Natural killer cell treated with Interleukin-12 subunit alpha and Interleukin-12 subunit beta and Interleukin-15 and Interleukin-18, amount 100 ng/mL, for 72 hours (primary cell): ENCODE measurements at regions not wholly inside any gene's neighbourhood (a gene's known extent, or its start where the extent isn't known, plus 50 kb on each side); places are given as distances from the start of the nearest gene placed in this dataset.
A peak's percentile ranks its signal among the peaks of the same experiment; 100 is the strongest.

Source experiments
- ATAC-seq, 2 donors: fragments of 150-1000 bp; cut with Tn5 transposase in 1 of 2; sonication (Bioruptor Pico), chemical (Tn5 transposase) in 1 of 2; 2 replicates each; pipeline ENCODE4 v1.10.0; 2021
- DNase-seq: peaks from one replicate; pipeline ENCODE4 v3.0.0; 2022; ENCODE audit warnings: low spot score
- H3K27ac Mint-ChIP-seq, 2 donors: 1 replicate in 1 of 2; 2 replicates in 1 of 2; pipeline ENCODE4 v1.8.0; 2022; ENCODE audit warnings: mixed read lengths in 2 of 2, mild to moderate bottlenecking in 1 of 2, moderate library complexity in 1 of 2
- H3K27me3 Mint-ChIP-seq, 2 donors: 1 replicate in 1 of 2; 2 replicates in 1 of 2; pipeline ENCODE4 v1.8.0; 2022; ENCODE audit warnings: mixed read lengths in 2 of 2
- H3K36me3 Mint-ChIP-seq: one replicate; pipeline ENCODE4 v1.8.0; 2022; ENCODE audit warnings: mixed read lengths
- H3K4me1 Mint-ChIP-seq, 2 donors: 1 replicate in 1 of 2; 2 replicates in 1 of 2; pipeline ENCODE4 v1.8.0; 2022; ENCODE audit warnings: low read depth in 2 of 2, mixed read lengths in 2 of 2, mild to moderate bottlenecking in 1 of 2
- H3K4me3 Mint-ChIP-seq: one replicate; pipeline ENCODE4 v1.8.0; 2022; ENCODE audit warnings: mixed read lengths
- H3K9me3 Mint-ChIP-seq: 2 replicates; pipeline ENCODE4 v1.8.0; 2022; ENCODE audit warnings: mixed read lengths

GRCh38 chr17:73802314-73802713 is 158.1 kb upstream of the SDK2 start:
- H3K9me3 Mint-ChIP-seq, result peaks cover 2% of the 10 kb centered on the region
- peaks cover 11 to 17% of the 10 kb centered on the region in 2 donors for H3K27me3 Mint-ChIP-seq
- no peak for ATAC-seq
- H3K4me1 Mint-ChIP-seq, result peaks cover 0 to 5% of the 10 kb centered on the region in 2 donors
- peaks cover 12% of the 10 kb centered on the region for H3K36me3 Mint-ChIP-seq
- DNase-seq, result no peak
- H3K27ac Mint-ChIP-seq, result no peak overlapping the region
- H3K4me3 Mint-ChIP-seq, result no peak overlapping the region

GRCh38 chr17:73802871-73803270 is 158.6 kb upstream of the SDK2 start:
- peaks cover 11 to 20% of the 10 kb centered on the region in 2 donors for H3K27me3 Mint-ChIP-seq
- H3K4me1 Mint-ChIP-seq, result peaks cover 0 to 5% of the 10 kb centered on the region in 2 donors
- H3K4me3 Mint-ChIP-seq, result no peak overlapping the region

GRCh38 chr17:73803964-73804435 is 159.8 kb upstream of the SDK2 start:
- DNase-seq (no peak), ATAC-seq (no peak)
- no peak overlapping the region for H3K27ac Mint-ChIP-seq
- H3K36me3 Mint-ChIP-seq, result peaks cover 12% of the 10 kb centered on the region
- peaks cover 11 to 21% of the 10 kb centered on the region in 2 donors for H3K27me3 Mint-ChIP-seq
- H3K4me3 Mint-ChIP-seq, result no peak overlapping the region
- H3K4me1 Mint-ChIP-seq, result peaks cover 0 to 5% of the 10 kb centered on the region in 2 donors
- H3K9me3 Mint-ChIP-seq, result peaks cover 2% of the 10 kb centered on the region

More at GRCh38 chr17:73802871-73803270, 158.6 kb upstream of the SDK2 start:
- Mint-ChIP-seq H3K36me3 (peaks cover 12% of the 10 kb centered on the region), H3K27ac (no peak overlapping the region), H3K9me3 (peaks cover 2% of the 10 kb centered on the region)
- no peak for ATAC-seq
- DNase-seq, result no peak

- ATAC-seq (no peak), DNase-seq (no peak)
- no peak overlapping the region for H3K27ac Mint-ChIP-seq
- peaks cover 2% of the 10 kb centered on the region for H3K9me3 Mint-ChIP-seq
- H3K4me3 Mint-ChIP-seq, result no peak overlapping the region
- H3K4me1 Mint-ChIP-seq, result peaks cover 0 to 5% of the 10 kb centered on the region in 2 donors
- peaks cover 11 to 19% of the 10 kb centered on the region in 2 donors for H3K27me3 Mint-ChIP-seq
- H3K36me3 Mint-ChIP-seq, result peaks cover 12% of the 10 kb centered on the region
These were observed 162.5 kb upstream of the SDK2 start for GRCh38 chr17:73806768-73807167.

GRCh38 chr17:73813201-73813600 is 169.0 kb upstream of the SDK2 start:
- Mint-ChIP-seq H3K36me3 (no peaks in the 10 kb centered on the region), H3K9me3 (no peaks in the 10 kb centered on the region), H3K4me1 (peaks cover 0 to 4% of the 10 kb centered on the region in 2 donors), H3K27me3 (peaks cover 0 to under 1% of the 10 kb centered on the region in 2 donors), H3K4me3 (no peak overlapping the region), H3K27ac (no peak overlapping the region)
- ATAC-seq (no peak), DNase-seq (no peak)

GRCh38 chr17:73814075-73814474 is 169.8 kb upstream of the SDK2 start:
- Mint-ChIP-seq H3K4me3 (no peak overlapping the region), H3K4me1 (peaks cover 3 to 4% of the 10 kb centered on the region in 2 donors), H3K27me3 (no peaks in the 10 kb centered on the region), H3K9me3 (no peaks in the 10 kb centered on the region), H3K27ac (no peak overlapping the region), H3K36me3 (no peaks in the 10 kb centered on the region)
- DNase-seq, result no peak
- no peak for ATAC-seq

GRCh38 chr17:73815474-73815873 is 171.2 kb upstream of the SDK2 start:
- peaks cover 3 to 4% of the 10 kb centered on the region in 2 donors for H3K4me1 Mint-ChIP-seq

GRCh38 chr17:73819440-73820395 is 175.5 kb upstream of the SDK2 start:
- Mint-ChIP-seq H3K9me3 (no peaks in the 10 kb centered on the region), H3K27me3 (peaks cover 0 to 2% of the 10 kb centered on the region in 2 donors), H3K27ac (no peak overlapping the region), H3K36me3 (no peaks in the 10 kb centered on the region), H3K4me1 (peaks cover 7 to 15% of the 10 kb centered on the region in 2 donors), H3K4me3 (no peak overlapping the region)
- ATAC-seq, result no peak
- DNase-seq, result no peak

More at GRCh38 chr17:73815474-73815873, 171.2 kb upstream of the SDK2 start:
- DNase-seq, result no peak
- no peaks in the 10 kb centered on the region for H3K27me3 Mint-ChIP-seq
- no peak for ATAC-seq
- H3K9me3 Mint-ChIP-seq, result no peaks in the 10 kb centered on the region
- H3K27ac Mint-ChIP-seq, result no peak overlapping the region
- H3K4me3 Mint-ChIP-seq, result no peak overlapping the region
- no peaks in the 10 kb centered on the region for H3K36me3 Mint-ChIP-seq

- Mint-ChIP-seq H3K36me3 (no peaks in the 10 kb centered on the region), H3K27ac (peak overlapping the region in 1 of 2 donors; percentile 42), H3K4me1 (peaks cover 7 to 13% of the 10 kb centered on the region in 2 donors), H3K4me3 (no peak overlapping the region), H3K9me3 (no peaks in the 10 kb centered on the region), H3K27me3 (peaks cover 0 to 2% of the 10 kb centered on the region in 2 donors)
- ATAC-seq (no peak), DNase-seq (no peak)
These were observed 176.6 kb upstream of the SDK2 start for GRCh38 chr17:73820686-73821448.

- peaks cover 0 to 2% of the 10 kb centered on the region in 2 donors for H3K27me3 Mint-ChIP-seq
- DNase-seq, result no peak
- no peak overlapping the region for H3K4me3 Mint-ChIP-seq
- no peaks in the 10 kb centered on the region for H3K36me3 Mint-ChIP-seq
- no peak for ATAC-seq
- no peaks in the 10 kb centered on the region for H3K9me3 Mint-ChIP-seq
- H3K4me1 Mint-ChIP-seq, result peaks cover 7 to 13% of the 10 kb centered on the region in 2 donors
- peak overlapping the region in 1 of 2 donors; percentile 42 for H3K27ac Mint-ChIP-seq
These were observed 177.4 kb upstream of the SDK2 start for GRCh38 chr17:73821665-73822064.

GRCh38 chr17:73822371-73822770 is 178.1 kb upstream of the SDK2 start:
- H3K4me1 Mint-ChIP-seq, result peaks cover 7 to 16% of the 10 kb centered on the region in 2 donors
- peaks cover 0 to 2% of the 10 kb centered on the region in 2 donors for H3K27me3 Mint-ChIP-seq
- DNase-seq (no peak), ATAC-seq (no peak)
- peak overlapping the region; percentile 42 to 50 for H3K27ac Mint-ChIP-seq
- no peaks in the 10 kb centered on the region for H3K9me3 Mint-ChIP-seq
- H3K4me3 Mint-ChIP-seq, result peak overlapping the region; percentile 58
- no peaks in the 10 kb centered on the region for H3K36me3 Mint-ChIP-seq

- Mint-ChIP-seq H3K4me3 (peak overlapping the region; percentile 58), H3K27ac (peak overlapping the region in 1 of 2 donors; percentile 50)
- ATAC-seq, result peak; percentile 73 to 78
These were observed 179.4 kb upstream of the SDK2 start for GRCh38 chr17:73823684-73824083.

GRCh38 chr17:73824321-73824720 is 180.1 kb upstream of the SDK2 start:
- Mint-ChIP-seq H3K4me1 (peaks cover 11 to 32% of the 10 kb centered on the region in 2 donors), H3K27me3 (peaks cover 0 to 2% of the 10 kb centered on the region in 2 donors)

More at GRCh38 chr17:73823684-73824083, 179.4 kb upstream of the SDK2 start:
- DNase-seq, result peak; percentile 67
- peaks cover 0 to 2% of the 10 kb centered on the region in 2 donors for H3K27me3 Mint-ChIP-seq
- H3K4me1 Mint-ChIP-seq, result peaks cover 11 to 28% of the 10 kb centered on the region in 2 donors
- H3K9me3 Mint-ChIP-seq, result no peaks in the 10 kb centered on the region
- no peaks in the 10 kb centered on the region for H3K36me3 Mint-ChIP-seq

More at GRCh38 chr17:73824321-73824720, 180.1 kb upstream of the SDK2 start:
- no peaks in the 10 kb centered on the region for H3K36me3 Mint-ChIP-seq
- DNase-seq, result no peak
- no peak for ATAC-seq
- H3K4me3 Mint-ChIP-seq, result peak overlapping the region; percentile 58
- H3K27ac Mint-ChIP-seq, result peak overlapping the region in 1 of 2 donors; percentile 8
- H3K9me3 Mint-ChIP-seq, result no peaks in the 10 kb centered on the region
